Astrocyte (in vitro differentiated cells and primary cell): ENCODE measurements at regions not wholly inside any gene's neighbourhood (a gene's known extent, or its start where the extent isn't known, plus 50 kb on each side); places are given as distances from the start of the nearest gene placed in this dataset.

ENCODE experiments used
- EZH2 ChIP-seq: IDR thresholded peaks from 2 replicates; pipeline ENCODE4 v1.6.1; 2012; ENCODE audit warnings: mild to moderate bottlenecking, low read length, inconsistent platforms; ENCODE audit not compliant: insufficient read depth
- TF ChIP-seq, protein P1 (sequence below): IDR thresholded peaks from 2 replicates; pipeline ENCODE4 v1.5.1; 2011; ENCODE audit warnings: low read depth, mild to moderate bottlenecking, inconsistent platforms, low read length, moderate library complexity; ENCODE audit not compliant: insufficient read depth

DNA sequence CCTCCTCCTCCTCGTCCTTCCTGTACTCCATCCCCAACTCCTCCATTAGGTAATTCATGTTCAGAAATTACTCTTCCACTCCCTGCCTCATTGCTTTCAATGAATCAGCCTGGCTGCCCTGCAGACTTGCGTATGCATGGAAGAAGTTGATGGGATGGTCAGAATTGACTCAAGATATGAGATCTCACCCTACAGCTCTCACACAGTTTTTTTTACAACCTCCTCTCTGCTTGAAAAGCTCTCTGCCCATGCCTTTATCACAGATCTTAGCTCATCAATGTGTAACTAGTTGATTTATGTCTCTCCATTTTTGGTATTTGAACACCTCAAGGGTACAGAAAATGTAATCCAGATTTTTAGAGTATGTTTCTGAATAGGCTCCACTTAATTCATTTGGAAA, 506.9 kb downstream of the TBC1D4 start:
- TF ChIP-seq, protein P1, sequence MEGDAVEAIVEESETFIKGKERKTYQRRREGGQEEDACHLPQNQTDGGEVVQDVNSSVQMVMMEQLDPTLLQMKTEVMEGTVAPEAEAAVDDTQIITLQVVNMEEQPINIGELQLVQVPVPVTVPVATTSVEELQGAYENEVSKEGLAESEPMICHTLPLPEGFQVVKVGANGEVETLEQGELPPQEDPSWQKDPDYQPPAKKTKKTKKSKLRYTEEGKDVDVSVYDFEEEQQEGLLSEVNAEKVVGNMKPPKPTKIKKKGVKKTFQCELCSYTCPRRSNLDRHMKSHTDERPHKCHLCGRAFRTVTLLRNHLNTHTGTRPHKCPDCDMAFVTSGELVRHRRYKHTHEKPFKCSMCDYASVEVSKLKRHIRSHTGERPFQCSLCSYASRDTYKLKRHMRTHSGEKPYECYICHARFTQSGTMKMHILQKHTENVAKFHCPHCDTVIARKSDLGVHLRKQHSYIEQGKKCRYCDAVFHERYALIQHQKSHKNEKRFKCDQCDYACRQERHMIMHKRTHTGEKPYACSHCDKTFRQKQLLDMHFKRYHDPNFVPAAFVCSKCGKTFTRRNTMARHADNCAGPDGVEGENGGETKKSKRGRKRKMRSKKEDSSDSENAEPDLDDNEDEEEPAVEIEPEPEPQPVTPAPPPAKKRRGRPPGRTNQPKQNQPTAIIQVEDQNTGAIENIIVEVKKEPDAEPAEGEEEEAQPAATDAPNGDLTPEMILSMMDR, result no peak
- TF ChIP-seq EZH2, result no peak
